HEK293 (cell line): ENCODE measurements at regions not wholly inside any gene's neighbourhood (a gene's known extent, or its start where the extent isn't known, plus 50 kb on each side); places are given as distances from the start of the nearest gene placed in this dataset.

Experiments used
- CTCF ChIA-PET: fragments of 350-600 bp; formaldehyde crosslinking; extraction: SDS; loops from one replicate; lab custom pipeline; 2021; ENCODE audit warnings: antibody characterized with exemption; lab: Yijun Ruan, JAX
- POLR2A ChIA-PET: fragments of 300-600 bp; formaldehyde crosslinking; extraction: SDS; loops from one replicate; lab custom pipeline; 2020; ENCODE audit warnings: antibody characterized with exemption, inconsistent platforms; lab: Yijun Ruan, JAX
- H3K27ac ChIP-seq: fragments of 200-500 bp; sonication (Bioruptor generic); 2 replicates; pipeline ENCODE4 v1.5.1; 2014; ENCODE audit warnings: low read depth, low read length, control low read depth, inconsistent platforms; ENCODE audit errors: extremely low read depth
- H3K36me3 ChIP-seq, 2 experiments: fragments of 200-500 bp in 1 of 2; sonication (Bioruptor generic) in 1 of 2; 1 replicate in 1 of 2; 2 replicates in 1 of 2; pipeline ENCODE4 v1.5.1; 2014 to 2017; ENCODE audit warnings: inconsistent platforms in 2 of 2, low read length in 2 of 2; ENCODE audit not compliant: control insufficient read depth in 2 of 2, insufficient read depth in 1 of 2
- H3K4me1 ChIP-seq: fragments of 200-500 bp; sonication (Bioruptor generic); 2 replicates; pipeline ENCODE4 v1.5.1; 2014; ENCODE audit warnings: mild to moderate bottlenecking, low read length, inconsistent platforms; ENCODE audit not compliant: control insufficient read depth, insufficient read depth
- H3K4me3 ChIP-seq: 2 replicates; pipeline ENCODE4 v1.5.1; 2011; ENCODE audit warnings: low read depth, mild to moderate bottlenecking, control low read depth, low read length, moderate library complexity
- H3K9me3 ChIP-seq: fragments of 200-500 bp; sonication (Bioruptor generic); 2 replicates; pipeline ENCODE4 v1.5.1; 2014; ENCODE audit warnings: low read depth, low read length, inconsistent platforms; ENCODE audit not compliant: control insufficient read depth, insufficient read depth
- SCRT2 ChIP-seq: fragments of 450-650 bp; formaldehyde crosslinking; IDR thresholded peaks from 2 replicates; pipeline ENCODE4 v1.5.1; 2016; ENCODE audit warnings: missing biosample characterization, missing genetic modification characterization
- TRIM28 ChIP-seq: IDR thresholded peaks from 2 replicates; pipeline ENCODE4 v1.6.1; 2011; ENCODE audit warnings: low read length, control low read depth, borderline replicate concordance
- ZEB2 ChIP-seq: fragments of 450-650 bp; formaldehyde crosslinking; IDR thresholded peaks from 2 replicates; pipeline ENCODE4 v1.5.1; 2016; ENCODE audit warnings: missing biosample characterization, missing genetic modification characterization
- ZIC2 ChIP-seq: fragments of 450-650 bp; formaldehyde crosslinking; IDR thresholded peaks from 2 replicates; pipeline ENCODE4 v1.5.1; 2016; ENCODE audit warnings: missing biosample characterization, missing genetic modification characterization
- ZNF132 ChIP-seq: fragments of 450-650 bp; formaldehyde crosslinking; IDR thresholded peaks from 2 replicates; pipeline ENCODE4 v1.5.1; 2017; ENCODE audit warnings: missing biosample characterization, missing genetic modification characterization, borderline replicate concordance
- ZNF155 ChIP-seq: fragments of 450-650 bp; formaldehyde crosslinking; IDR thresholded peaks from 2 replicates; pipeline ENCODE4 v1.5.1; 2016; ENCODE audit warnings: missing biosample characterization, missing genetic modification characterization
- ZNF184 ChIP-seq: fragments of 450-650 bp; IDR thresholded peaks from 2 replicates; pipeline ENCODE4 v1.5.1; 2018; ENCODE audit warnings: missing biosample characterization, mild to moderate bottlenecking, missing genetic modification characterization
- ZNF426 ChIP-seq: fragments of 450-650 bp; formaldehyde crosslinking; IDR thresholded peaks from 2 replicates; pipeline ENCODE4 v1.5.1; 2017; ENCODE audit warnings: missing biosample characterization, missing genetic modification characterization, mild to moderate bottlenecking, inconsistent platforms, moderate library complexity
- ZNF501 ChIP-seq: fragments of 450-650 bp; formaldehyde crosslinking; IDR thresholded peaks from 2 replicates; pipeline ENCODE4 v1.5.1; 2016; ENCODE audit warnings: missing biosample characterization, missing genetic modification characterization
- ZNF510 ChIP-seq: fragments of 450-650 bp; formaldehyde crosslinking; IDR thresholded peaks from 2 replicates; pipeline ENCODE4 v1.5.1; 2018; ENCODE audit warnings: mild to moderate bottlenecking, missing genetic modification characterization, missing biosample characterization; ENCODE audit not compliant: insufficient replicate concordance
- ZNF514 ChIP-seq: fragments of 450-650 bp; formaldehyde crosslinking; IDR thresholded peaks from 2 replicates; pipeline ENCODE4 v1.5.1; 2016; ENCODE audit warnings: missing biosample characterization, missing genetic modification characterization
- ZNF621 ChIP-seq: fragments of 450-650 bp; formaldehyde crosslinking; IDR thresholded peaks from 2 replicates; pipeline ENCODE4 v1.5.1; 2017; ENCODE audit warnings: missing biosample characterization, missing genetic modification characterization
- TF ChIP-seq, protein P1 (sequence below): fragments of 450-650 bp; formaldehyde crosslinking; IDR thresholded peaks from 2 replicates; pipeline ENCODE4 v1.5.1; 2017; ENCODE audit warnings: missing biosample characterization, missing genetic modification characterization
- TF ChIP-seq, protein P2 (sequence below): fragments of 450-650 bp; formaldehyde crosslinking; IDR thresholded peaks from 2 replicates; pipeline ENCODE4 v1.5.1; 2017; ENCODE audit warnings: missing biosample characterization, missing genetic modification characterization
- TF ChIP-seq, protein P3 (sequence below): fragments of 450-650 bp; formaldehyde crosslinking; IDR thresholded peaks from 2 replicates; pipeline ENCODE4 v1.5.1; 2017; ENCODE audit warnings: missing biosample characterization, missing genetic modification characterization

GRCh38 chr7:17248527-17248926, 49.9 kb upstream of the AHR start:
- Histone ChIP-seq H3K9me3 (no peaks in the 10 kb centered on the region), H3K36me3 (no peaks in the 10 kb centered on the region), H3K4me1 (no peaks in the 10 kb centered on the region), H3K27ac (no peak overlapping the region), H3K4me3 (no peak overlapping the region)
- ChIA-PET CTCF (no interaction called here), POLR2A (no interaction called here)
- no peak for TF ChIP-seq ZNF621 (tag by site-specific recombination)
- no peak for TF ChIP-seq ZNF510 (tag by site-specific recombination)
- no peak for TF ChIP-seq ZNF184 (tag by site-specific recombination)
- no peak for TF ChIP-seq ZNF514 (tag by site-specific recombination)
- TF ChIP-seq ZIC2 = no peak
- no peak for TF ChIP-seq ZNF426
- no peak for TF ChIP-seq SCRT2
- TF ChIP-seq, protein P1, sequence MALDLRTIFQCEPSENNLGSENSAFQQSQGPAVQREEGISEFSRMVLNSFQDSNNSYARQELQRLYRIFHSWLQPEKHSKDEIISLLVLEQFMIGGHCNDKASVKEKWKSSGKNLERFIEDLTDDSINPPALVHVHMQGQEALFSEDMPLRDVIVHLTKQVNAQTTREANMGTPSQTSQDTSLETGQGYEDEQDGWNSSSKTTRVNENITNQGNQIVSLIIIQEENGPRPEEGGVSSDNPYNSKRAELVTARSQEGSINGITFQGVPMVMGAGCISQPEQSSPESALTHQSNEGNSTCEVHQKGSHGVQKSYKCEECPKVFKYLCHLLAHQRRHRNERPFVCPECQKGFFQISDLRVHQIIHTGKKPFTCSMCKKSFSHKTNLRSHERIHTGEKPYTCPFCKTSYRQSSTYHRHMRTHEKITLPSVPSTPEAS (tag by site-specific recombination) = no peak
- no peak for TF ChIP-seq ZNF132
- TF ChIP-seq ZEB2 (tag by site-specific recombination) = no peak
- TF ChIP-seq ZNF155 (tag by site-specific recombination) = no peak
- TF ChIP-seq, protein P2, sequence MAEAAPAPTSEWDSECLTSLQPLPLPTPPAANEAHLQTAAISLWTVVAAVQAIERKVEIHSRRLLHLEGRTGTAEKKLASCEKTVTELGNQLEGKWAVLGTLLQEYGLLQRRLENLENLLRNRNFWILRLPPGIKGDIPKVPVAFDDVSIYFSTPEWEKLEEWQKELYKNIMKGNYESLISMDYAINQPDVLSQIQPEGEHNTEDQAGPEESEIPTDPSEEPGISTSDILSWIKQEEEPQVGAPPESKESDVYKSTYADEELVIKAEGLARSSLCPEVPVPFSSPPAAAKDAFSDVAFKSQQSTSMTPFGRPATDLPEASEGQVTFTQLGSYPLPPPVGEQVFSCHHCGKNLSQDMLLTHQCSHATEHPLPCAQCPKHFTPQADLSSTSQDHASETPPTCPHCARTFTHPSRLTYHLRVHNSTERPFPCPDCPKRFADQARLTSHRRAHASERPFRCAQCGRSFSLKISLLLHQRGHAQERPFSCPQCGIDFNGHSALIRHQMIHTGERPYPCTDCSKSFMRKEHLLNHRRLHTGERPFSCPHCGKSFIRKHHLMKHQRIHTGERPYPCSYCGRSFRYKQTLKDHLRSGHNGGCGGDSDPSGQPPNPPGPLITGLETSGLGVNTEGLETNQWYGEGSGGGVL (tag by site-specific recombination) = no peak
- no peak for TF ChIP-seq ZNF501
- TF ChIP-seq TRIM28 = no peak
- TF ChIP-seq, protein P3, sequence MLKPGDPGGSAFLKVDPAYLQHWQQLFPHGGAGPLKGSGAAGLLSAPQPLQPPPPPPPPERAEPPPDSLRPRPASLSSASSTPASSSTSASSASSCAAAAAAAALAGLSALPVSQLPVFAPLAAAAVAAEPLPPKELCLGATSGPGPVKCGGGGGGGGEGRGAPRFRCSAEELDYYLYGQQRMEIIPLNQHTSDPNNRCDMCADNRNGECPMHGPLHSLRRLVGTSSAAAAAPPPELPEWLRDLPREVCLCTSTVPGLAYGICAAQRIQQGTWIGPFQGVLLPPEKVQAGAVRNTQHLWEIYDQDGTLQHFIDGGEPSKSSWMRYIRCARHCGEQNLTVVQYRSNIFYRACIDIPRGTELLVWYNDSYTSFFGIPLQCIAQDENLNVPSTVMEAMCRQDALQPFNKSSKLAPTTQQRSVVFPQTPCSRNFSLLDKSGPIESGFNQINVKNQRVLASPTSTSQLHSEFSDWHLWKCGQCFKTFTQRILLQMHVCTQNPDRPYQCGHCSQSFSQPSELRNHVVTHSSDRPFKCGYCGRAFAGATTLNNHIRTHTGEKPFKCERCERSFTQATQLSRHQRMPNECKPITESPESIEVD (tag by site-specific recombination) = no peak
